ENCODE measurements at regions not wholly inside any gene's neighbourhood (a gene's known extent, or its start where the extent isn't known, plus 50 kb on each side); places are given as distances from the start of the nearest gene placed in this dataset.
A peak's percentile ranks its signal among the peaks of the same experiment; 100 is the strongest.
"Not testable (repeated sequence)": the region's sequence is repeated elsewhere in the genome, so short reads cannot be mapped to it uniquely, and the experiment has no call there.

DNA sequence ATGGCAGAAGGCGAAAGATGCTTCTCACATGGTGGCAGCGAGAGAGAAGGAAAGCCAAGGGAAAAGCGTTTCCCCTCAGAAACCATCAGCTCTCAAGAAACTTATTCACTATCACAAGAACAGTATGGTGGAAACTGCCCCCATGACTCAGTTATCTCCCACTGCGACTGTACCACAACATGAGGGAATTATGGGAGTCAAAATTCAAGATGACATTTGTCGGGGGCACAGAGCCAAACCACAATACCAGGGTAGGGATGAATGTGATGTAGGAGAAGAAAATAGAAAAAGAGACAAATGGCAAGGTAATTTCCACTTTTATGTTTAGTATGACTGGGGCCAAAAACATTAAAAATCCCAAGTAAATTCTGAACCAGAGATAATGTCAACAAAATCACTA lies 216.8 kb downstream of the TRIM36 start:
- DNase-seq: no peak

DNA sequence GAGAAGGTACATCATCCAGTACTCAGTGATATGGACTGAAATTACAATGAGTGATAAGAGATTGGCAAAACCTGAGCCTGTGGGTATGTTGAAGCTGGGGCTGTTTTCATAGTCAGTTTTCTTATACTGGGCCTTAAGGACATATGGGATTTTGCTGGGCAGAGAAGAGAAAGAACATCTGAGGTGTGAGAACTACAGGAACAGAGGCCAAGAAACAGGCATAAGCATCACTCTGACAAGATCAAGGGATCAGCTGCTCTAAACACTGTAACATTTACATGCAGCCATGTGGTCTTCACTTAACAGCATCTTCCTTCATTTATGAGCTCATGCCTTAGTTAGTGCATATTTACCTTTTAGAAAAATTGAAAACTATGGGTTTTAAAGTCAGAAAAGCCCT lies 220.0 kb downstream of the TRIM36 start:
- no peak for DNase-seq

DNA sequence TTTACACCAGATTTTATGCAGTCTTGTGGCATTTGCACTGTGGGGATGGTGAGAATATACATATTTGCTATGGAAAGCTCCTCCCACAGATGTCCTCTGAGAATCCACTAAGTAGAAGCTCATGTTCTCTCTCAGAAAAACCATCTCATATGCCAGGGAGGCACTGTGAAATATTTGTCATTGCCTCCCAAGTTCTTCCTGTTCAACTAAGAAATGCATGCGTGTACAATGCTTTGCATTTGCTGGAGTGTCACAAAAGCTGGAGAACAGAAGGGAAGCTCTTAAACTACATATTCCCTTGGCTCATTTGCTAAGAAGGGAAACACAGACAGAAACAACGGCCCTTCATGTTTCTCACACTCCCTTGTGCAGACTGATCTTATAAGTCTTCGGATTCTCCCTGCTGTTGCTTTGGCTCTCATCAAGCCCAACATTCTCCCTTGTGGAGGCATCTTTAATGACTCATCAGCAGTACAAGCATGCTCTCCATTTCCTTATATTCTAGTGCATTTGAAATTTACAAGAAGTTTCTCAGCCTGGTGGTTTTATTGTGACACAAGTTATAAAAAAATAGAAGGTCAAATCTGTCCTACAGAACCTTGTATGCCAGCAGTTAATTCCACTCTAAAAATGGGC lies 220.6 kb downstream of the TRIM36 start:
- no peak for DNase-seq

DNA sequence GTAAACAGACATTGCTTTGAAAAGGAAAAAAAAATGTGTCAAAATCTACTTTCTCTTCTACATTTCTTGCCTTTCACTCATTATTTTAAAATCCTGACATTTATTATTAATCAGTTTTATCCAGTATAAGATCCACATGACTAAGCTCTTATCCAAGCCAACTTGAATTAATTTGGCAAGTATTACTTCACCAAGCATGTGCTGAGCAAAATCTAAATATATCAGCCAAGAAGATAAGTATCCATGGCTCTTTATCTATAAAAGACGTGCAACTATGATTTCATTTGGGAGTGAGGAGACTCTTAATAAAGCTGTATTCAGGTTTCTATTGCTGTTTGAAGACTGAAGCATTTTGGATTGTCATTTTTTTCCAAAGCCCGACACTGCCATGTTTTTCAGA lies 221.3 kb downstream of the TRIM36 start:
- no peak for DNase-seq

DNA sequence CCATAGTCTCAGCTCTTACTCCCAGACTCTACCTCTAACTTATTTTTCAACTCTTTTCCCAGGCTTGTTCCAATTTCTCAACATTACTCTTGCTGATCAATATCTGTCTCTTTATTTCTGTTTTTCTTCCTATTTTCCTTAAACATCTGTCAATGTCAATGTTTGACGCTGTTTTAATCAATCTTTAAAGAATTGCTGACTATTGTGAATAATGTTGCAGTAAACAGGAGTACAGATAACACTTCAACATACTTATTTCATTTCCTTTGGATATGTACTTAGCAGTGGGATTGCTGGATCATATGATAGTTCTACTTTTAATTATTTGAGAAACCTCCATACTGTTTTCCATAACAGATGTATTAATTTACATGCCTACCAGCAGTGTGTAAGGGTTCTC lies 229.0 kb downstream of the TRIM36 start:
- DNase-seq: no peak

DNA sequence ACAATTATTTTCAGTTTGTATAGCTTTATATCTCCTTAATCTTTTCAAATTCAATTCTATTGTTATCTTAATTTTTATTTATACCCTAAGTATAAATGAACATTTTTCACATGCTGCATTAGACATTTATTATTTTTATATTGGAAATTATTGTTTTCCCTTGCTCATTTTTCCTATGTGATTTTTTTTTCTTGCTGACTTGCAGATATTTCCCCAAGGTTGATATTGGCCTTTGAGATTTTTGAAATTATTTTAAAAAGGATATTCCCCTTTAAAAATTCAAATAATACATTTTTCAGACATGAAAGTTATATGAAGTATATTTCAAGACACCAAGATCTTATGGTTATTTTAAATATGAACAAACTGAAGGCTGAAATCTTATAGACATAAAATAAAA lies 234.2 kb downstream of the TRIM36 start:
- no peak for DNase-seq

DNA sequence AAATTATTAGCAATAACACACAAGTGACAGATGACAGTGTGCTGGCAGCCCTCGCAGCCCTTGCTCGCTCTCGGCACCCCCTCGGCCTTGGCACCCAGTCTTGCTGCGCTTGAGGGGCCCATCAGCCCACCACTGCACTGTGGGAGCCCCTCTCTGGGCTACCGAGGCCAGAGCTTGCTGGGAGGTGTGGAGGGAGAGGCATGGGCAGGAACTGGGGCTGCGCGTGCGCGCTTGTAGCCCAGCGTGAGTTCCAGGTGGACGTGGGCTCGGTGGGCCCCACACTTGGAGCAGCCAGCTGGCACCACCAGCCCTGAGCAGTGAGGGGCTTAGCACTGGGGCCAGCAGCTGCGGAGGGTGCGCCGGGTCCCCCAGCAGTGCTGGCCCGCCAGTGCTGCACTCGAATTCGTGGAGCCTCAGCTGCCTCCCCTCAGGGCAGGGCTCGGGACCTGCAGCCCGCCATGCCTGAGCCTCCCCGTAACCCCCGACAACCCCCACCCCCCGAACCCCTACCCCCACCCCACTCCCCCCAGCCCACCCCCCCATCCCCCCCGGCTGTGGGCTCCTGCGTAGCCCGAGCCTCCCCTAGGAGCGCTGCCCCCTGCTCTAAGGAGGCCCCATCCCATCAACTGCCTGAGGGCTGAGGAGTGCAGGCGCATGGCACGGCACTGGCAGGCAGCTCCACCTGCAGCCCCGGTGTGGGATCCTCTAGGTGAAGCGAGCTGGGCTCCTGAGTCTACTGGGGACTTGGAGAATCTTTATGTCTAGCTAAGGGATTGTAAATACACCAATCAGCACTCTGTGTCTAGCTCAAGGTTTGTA lies 240.9 kb downstream of the TRIM36 start:
- DNase-seq: no peak

DNA sequence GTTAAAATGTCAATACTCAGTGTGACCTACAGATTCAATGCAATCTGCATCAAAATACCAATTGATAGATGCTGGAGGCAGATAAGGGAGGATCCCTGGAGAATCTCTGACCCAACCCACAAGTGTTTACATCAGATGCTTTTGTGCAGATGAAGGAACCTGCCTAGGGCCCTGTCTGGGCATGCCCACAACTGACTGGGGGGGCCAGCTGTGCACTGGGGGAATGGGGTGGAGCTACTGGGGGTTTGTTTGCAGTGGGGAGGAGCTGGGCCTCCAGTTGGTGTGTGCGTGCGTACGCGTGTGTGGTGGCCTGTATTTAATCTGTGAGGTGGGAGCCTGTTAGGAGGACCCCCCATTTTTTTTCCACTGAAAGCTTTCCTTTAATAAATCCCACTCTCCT lies 244.9 kb downstream of the TRIM36 start:
- no peak for DNase-seq

DNA sequence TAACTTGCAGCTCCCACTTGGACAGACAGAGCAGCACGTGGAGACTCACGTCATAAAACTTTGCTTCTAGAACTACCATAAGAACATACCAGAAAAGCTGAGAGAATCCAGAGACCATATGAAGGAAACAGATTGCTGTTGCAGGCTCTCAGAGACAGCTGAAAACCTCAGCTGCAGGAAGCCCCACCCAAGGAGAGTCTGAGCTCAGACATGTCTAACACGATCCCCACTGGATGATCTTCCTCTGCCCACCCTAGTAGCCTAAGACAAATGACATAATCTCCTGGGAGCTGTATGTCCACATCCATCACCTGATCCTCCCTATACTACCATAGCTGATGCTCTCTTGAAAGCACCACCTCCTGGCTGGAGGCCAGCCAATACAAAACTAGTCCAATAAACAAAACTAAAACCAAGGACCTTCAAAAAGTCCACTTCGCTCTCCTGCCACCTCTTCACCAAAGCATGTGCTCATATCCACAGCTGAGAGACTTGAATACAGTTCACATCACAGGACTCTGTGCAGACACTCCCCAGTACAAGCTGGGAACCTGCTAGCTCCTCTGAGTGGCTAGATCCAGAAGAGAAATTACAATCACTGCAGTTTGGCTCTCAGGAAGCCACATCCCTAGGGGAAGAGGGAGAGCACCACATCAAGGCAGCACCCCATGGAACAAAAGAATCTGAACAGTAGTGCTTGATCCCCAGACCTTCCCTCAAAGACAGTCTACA lies 257.4 kb downstream of the TRIM36 start:
- no peak for DNase-seq

DNA sequence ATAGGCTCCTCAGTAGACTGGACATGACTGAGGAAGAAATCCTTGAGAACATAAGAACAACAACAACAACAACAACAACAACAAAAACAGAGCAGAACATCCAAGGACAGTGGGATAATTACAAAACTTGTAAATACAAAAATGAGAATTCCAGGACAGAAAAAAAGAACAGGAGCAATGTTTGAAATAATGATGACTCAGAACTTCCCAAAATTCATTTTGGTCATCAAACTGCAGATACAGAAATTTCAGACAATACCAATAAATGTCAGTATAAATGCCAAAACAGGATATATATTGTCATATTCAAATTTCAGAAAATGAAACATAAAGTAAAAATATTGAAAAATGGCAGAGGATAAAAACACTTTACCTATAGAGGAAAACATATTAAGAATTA lies 259.0 kb downstream of the TRIM36 start:
- DNase-seq: no peak

DNA sequence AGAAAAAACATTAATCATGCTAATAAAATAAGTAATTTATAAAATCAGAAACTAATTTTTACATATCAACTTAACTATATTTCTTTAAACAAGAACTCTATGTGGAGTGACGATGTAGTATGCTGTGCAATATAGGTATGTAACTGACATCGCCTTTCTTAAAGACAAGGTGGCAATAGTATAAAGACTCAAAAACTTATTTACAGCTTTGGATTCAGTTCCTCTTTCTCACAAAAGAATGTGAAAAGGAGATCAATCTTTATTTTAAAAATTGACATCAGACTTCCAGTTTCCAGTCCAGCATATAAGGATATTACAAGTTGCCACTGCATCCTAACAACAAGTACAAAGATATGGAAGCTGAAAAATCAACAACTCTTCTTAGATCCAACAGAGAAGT lies 260.3 kb downstream of the TRIM36 start:
- DNase-seq: no peak

DNA sequence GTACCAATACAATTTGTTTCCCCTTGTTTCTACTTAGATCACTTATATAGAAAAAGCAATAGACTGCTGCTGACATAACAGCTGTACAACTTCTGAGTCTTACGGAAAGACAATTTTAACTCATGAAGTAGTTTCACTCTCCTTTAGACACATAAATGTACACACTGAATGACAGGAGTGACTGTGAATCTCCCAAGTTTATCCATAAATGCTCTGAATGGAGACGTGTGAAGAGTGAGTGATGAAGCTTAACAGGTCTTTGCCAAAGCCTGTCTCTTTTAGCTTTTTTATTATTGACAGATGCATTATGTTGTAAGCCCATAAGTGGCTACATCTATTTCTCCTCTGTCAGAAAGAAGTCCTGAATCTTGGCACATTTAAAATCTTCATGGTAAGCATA lies 265.9 kb downstream of the TRIM36 start:
- DNase-seq: no peak

DNA sequence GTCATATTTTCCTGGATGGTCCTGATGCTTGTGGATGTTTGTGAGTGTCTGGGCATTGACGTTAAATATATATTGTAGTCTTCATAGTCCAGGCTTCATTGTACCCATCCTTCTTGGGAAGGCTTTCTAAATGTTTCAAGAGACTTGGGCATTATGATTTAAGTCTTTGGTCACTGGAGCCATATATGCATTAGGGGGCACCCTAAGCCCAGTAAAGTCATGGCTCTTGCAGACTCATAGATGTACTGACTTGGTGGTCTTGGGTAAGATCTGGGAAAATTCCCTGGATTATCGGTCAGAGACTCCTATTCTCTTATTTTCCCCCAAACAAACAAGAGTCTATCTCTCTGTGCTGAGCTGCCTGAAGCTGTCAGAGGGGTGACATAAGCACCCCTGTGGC lies 271.1 kb downstream of the TRIM36 start:
- DNase-seq: no peak

DNA sequence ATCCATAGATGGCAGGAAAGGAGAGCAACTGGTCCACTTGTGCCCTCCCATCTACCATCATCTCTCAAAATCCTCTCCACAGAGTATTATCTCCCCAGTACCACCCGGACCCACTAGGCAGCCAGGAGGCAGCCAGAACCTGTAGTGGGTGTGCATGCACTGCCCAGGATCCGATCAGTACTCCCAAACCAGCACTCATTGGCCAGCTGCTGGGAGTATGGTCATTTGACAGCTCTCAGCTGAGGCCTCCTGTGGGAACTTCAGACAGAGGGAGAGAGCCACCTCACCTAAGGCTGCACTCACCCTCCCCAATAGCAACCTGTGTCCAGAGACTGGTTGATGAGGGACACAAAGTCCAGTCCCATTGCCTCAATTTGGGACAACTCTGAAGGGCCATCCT lies 286.0 kb downstream of the TRIM36 start:
- DNase-seq: no peak

DNA sequence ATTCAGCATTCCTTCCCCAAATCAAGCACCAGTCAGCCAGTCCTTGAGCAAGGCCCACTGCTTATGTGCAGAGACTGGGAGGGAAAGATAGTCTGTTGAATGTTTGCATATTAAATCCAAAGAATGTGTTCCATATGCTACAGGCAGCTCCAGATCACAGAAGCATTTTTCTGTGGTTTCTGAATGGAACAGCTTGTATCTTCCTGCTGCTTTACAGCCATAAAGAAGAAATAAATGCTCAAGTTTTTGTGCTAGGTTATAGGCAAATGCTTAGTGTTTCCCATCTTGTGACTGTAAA lies 310.3 kb downstream of the TRIM36 start:
- DNase-seq: no peak

DNA sequence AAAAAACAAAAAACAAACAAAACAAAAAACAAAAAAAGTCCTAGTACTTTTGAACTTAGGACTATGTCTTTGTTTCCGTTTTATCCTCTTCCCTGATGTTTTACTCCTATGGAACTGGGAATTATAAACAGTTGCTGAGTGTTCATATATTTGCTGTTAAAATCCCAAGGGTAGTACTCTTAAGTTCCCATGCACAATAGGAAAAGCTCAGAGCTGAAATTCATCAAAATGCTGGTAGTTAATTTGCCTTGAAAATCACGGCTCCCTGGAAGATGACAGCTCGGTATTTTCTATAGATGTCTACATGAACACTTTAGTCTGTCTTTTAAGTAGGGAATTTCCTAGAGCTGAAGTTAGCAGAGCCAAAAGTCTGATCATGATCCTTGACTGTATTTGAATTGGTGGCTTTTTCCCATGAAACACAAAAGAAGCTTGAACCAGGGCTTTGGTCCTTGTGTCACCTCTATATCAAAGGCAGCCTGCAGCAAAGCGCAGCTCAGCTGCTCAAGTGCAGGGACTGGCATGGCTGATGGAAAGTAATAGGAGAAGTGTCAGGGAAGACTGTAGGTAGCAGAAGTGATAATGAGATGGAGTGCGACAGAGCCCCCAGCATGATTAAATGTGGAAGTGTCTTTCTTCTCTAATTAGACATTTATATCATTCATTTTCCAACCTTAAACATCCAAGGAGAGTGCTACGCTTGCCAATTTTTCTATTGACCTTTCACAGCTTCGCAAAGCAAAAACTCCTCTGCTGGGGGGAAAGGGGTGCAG lies 310.9 kb downstream of the TRIM36 start:
- peak in 1 of 14 donors; percentile 0 for DNase-seq

DNA sequence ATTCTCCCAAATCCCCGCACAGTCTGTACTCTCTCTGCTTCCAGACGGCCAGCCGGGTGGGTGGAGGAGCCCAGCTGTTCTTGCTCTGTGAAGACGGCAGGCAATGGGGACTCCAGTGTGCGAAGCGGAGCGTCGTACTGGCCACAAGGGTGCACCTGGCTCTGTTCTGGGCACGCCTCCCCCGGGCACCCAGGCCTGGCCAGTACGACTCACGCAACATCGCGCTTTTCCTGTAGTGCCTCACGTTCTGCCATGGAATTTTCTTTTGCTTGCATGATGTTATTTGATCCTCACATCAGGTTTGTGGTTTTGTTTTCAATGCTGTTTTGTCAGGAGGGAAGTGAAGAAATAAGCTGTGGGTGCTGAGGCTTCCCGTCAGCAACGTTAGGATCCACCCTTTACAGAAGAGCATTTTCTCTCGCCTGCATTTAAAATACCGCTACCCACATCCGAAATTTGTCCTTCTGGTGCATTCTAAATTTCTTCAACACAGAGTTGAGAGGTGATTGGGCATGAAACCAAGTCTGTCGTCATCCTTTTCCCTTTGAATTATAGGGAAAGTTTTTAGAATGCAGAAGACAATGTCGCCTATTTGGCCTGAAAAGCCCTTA lies 311.7 kb downstream of the TRIM36 start:
- peak in 2 of 14 donors; percentile 7 to 14 for DNase-seq

DNA sequence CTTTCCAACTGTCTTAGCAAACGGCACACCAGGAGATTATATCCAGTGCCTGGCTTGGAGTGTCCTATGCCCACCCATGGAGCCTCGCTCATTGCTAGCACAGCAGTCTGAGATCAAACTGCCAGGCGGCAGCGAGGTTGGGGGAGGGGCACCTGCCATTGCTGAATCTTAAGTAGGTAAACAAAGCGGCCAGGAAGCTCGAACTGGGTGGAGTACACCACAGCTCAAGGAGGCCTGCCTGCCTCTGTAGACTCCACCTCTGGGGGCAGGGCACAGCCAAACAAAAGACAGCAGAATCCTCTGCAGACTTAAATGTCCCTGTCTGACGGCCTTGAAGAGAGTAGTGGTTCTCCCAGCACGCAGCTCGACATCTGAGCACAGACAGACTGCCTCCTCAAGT lies 325.0 kb downstream of the TRIM36 start:
- not testable (repeated sequence) for DNase-seq

DNA sequence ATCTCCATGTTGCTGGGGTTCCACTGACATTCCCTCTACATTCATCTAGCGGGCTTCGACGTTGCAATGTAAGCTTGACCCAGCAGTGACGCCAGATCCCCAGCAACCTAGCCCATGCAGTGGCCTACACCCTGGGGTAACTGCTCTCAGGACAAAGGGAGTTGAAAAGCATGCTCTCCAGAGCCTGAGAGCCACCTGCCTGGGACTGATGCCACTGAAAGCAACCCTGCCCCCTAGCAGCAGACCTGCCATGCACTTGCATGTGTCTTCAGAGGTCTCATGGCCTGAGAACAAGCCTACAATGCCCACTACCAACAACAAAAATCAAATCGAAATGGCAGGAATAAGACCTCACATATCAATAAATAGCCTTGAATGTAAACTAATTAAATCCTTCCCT lies 330.3 kb downstream of the TRIM36 start:
- no peak for DNase-seq

DNA sequence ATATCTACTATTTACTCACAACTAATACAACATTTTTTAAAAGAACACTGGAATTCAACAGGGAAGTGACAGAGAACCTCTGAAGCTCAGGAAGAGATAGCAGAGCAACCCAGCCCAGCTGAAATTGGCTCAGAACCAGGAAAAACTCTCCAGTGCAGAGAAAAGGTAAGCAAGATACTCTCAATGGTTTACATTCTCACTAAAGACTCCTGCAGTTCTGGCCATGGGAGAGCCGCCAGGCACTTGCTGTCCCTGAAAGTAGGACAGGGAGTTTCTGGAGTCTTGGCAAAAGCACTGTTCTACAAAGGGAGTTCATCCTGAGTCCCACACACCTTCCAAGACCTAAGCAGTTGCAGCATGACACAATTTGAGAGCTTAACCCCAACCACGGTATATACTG lies 330.8 kb downstream of the TRIM36 start:
- no peak for DNase-seq

DNA sequence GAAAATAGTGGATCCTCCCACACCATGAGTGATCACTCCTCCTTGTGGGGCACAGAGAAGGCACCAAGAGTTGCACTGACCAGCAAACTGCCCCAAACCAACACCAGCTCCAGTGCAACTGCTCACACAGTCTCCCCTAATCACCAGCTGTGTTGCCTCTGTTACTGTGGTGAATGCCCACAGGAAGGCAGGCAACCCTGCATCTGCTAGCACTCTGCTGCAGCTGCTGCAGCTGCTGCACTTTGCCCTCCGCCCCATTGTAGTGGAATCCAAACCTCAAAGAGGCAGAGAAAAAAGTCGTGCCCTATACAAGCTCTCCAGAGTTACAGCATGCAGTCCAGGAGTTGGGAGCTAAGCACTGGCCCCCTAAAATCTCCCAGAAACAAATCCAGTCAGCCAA lies 339.6 kb downstream of the TRIM36 start:
- DNase-seq: no peak

DNA sequence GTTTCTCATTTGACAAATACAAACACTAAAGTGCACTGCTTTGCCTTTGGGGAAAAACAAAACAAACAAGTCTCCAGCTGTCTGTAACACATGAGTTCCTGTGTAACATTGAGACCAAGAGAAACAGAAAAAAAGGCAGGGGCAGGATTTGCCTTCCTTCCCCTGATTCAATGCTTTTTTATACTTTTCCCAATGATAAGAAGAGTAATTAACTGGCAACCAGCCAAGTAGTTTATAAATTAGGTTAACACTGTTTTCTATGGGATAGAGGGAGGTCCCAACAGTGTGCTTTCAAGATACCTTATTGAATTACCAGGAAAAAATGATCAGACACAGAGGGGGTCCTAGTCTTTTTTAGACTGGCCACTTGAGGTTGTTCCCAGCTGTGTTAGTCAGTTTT lies 346.8 kb downstream of the TRIM36 start:
- DNase-seq: no peak

DNA sequence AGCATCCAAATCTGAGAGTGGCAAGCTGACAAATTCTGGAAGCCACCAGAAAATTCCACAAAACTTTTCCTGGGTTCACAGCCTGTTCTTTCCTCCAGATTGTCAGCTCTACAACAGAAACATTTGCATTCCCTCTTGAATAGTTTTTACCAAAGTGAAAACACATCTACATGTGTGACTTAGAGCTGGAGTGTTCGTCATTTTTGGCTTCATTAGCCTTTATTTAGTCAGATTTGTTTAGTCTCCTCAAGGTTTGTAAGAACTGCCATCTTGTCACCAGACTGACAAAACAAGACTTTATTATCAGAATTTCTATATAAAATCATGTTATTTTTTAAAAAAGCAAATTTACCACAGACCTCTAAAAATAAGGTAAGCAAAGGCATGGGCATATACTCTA lies 347.3 kb downstream of the TRIM36 start:
- no peak for DNase-seq
